GM19468 (cell line): ENCODE measurements at regions not wholly inside any gene's neighbourhood (a gene's known extent, or its start where the extent isn't known, plus 50 kb on each side); places are given as distances from the start of the nearest gene placed in this dataset.

Source experiments
- ATAC-seq: cut with Tn5 transposase; IDR thresholded peaks from one replicate; pipeline ENCODE4 v1.9.1; 2021; ENCODE audit warnings: mild to moderate bottlenecking, moderate library complexity, moderate number of reproducible peaks; ENCODE audit not compliant: unreplicated experiment; ENCODE audit errors: extremely low read depth

- no peak for ATAC-seq
Measured at GRCh38 chr4:98210281-98210680, 50.9 kb upstream of the RAP1GDS1 start.

- no peak for ATAC-seq
Measured at GRCh38 chr4:98209111-98209510, 52.1 kb upstream of the RAP1GDS1 start.

- ATAC-seq: peak; percentile 30
Measured at GRCh38 chr4:98204236-98204553, 57.0 kb upstream of the RAP1GDS1 start.

DNA sequence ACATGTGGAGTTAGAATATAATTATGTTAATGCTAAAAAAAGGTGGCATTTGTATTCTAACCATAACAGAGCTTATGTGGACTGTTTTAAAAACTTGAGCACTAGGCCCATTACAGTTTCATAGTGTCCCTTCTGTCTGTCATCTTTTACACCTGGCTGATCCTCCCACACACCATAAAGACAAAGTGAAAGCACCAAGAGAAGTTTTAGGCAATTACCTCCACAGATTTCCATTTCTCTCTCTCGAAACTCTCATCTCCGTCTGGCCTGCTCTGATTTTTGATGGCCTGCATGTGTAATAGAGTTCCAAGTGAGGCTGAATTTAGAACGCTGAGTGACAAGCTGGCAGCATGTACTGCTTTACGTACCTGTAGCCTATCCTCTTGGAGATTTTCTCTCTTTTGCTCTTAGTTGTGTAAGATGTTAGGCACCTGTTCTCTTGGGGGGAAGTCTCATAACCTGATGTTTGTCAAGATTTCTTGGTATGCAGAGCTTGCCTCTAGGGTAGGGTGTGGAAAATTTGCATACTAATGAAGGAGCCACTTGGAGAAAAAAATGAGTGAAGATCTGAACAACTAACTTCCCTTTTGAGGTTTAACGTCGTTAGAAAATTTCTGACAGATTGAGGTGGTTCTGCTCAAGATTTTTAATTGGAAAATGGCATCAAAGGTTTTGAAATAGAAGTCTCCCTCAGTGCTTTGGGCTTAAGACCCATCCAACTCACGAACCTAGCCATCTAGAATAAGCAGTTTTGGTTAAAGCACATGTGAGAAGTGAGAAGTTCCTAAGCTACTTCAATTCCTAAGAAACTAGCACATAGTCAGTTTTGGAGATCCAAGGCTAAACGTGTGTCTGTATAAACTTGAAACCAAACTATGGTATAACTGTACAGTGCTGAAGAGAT, 57.6 kb upstream of the RAP1GDS1 start:
- ATAC-seq: peak; percentile 72

DNA sequence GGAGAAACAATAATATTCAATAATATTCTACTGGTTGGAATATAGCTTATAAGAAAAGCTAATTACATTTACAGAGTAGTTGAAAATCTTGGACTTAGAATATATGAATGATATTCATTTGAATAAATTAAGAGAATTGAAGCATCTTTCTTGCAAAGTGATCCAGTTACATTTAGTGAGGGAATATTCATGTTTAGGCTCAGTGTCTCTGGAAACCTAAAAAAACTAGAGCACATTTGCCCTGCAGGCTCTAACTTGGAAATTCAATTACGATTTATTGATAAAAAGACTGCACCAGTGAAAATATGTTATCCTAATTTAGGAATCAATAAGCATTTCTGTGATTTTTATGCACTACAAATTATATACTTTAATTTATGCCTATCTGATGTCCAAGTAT, 58.3 kb upstream of the RAP1GDS1 start:
- ATAC-seq: no peak

GRCh38 chr4:98199247-98199646, 56.0 kb upstream of the STPG2 start:
- ATAC-seq: no peak

- ATAC-seq: no peak
Measured at GRCh38 chr4:98195005-98195404, 51.7 kb upstream of the STPG2 start.

DNA sequence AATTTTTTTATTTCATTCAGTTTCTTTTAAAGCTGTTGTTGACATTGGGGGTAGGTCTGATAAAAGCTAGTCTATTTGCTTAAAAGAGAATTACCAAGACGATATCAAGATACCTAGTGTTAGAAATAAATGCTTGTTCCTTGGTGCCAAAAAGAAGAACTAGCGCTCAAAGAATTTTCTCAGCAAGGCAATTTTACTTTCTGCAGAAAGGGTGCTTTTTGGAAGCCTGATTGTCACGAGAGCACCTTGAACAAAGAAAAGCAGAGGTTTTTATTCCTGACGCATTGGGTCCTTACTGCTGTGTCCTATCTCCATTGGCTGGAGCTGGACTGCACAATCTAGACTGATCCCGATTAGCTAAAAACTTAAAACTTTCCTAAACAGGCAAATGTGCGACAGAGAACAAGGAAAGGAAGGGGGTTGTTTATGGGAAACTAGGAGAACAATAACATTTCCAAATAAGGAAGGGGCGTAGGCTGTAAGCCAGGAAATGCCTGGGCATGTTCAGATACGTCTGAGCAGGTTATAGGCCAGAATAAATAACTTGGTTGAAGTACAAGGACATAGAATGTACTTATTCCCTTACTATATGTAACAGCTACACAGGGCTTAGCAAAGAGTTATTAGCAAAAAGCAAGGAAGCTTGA, 50.3 kb upstream of the STPG2 start:
- ATAC-seq: no peak
